HG02678 (cell line): ENCODE measurements at regions not wholly inside any gene's neighbourhood (a gene's known extent, or its start where the extent isn't known, plus 50 kb on each side); places are given as distances from the start of the nearest gene placed in this dataset.

Experiments
- ATAC-seq: cut with Tn5 transposase; IDR thresholded peaks from one replicate; pipeline ENCODE4 v1.9.1; 2021; ENCODE audit warnings: mild to moderate bottlenecking, moderate library complexity; ENCODE audit not compliant: unreplicated experiment

DNA sequence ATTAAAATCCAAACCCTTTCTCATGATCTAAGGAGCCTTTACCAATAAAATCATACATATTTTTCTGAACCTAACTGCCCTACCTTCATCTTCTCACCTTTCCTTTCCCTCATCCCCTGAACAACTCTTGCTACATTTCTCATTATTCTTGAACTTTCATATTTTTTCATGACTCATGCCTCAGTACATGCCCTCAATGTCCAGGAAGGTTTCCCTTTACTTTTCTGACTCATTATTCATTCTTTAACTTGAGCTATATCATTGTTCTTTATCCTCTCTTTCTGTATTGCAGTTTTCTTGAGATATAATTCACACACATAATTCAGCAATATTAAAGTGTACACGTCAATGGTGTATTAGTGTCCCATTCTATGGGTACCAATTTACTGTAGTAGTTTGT, 231.0 kb downstream of the ALG10B start:
- no peak for ATAC-seq

DNA sequence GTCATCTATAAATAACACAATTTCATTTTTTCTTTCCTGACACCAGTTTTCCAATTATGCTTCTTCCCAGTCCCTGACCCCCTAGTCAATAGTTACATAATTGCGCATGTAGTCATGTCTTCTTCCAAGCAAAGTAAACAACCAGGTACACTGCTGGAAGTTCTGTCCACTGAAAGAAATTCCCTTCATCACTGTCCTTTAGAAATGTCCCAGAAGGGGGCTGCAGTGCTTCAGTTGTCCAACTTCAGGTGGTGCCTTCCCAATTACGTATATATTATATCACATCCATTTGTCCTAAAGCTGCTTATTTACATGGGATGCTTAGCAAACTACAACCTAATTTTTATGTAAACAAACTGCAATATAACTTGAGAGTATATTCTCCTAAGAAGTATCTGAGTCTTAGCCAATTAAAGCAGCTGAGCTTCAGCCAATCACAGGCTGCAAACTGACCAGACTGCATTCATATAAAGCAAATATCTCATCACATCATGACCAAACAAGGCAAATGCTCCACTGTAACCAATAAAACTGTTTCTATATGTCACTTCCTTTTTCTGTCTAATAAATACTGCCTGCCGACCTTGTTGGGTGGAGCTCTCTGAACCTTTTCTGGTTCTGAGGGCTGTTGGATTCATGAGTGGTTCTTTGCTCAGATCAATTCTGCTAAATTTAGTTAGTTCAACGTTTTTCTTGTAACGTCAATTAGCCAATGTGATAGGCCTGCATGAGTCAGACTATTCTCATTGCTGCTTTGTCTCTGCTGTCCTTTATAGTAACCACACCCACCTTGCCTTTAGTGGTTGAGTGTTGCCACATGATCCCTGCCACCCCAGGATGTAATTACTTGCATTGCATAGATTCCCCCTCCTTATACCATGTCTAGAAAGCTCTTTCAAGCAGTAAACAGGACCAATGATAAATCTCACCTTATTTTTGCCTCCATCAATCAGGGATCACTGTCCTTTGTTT, 239.3 kb downstream of the ALG10B start:
- no peak for ATAC-seq

DNA sequence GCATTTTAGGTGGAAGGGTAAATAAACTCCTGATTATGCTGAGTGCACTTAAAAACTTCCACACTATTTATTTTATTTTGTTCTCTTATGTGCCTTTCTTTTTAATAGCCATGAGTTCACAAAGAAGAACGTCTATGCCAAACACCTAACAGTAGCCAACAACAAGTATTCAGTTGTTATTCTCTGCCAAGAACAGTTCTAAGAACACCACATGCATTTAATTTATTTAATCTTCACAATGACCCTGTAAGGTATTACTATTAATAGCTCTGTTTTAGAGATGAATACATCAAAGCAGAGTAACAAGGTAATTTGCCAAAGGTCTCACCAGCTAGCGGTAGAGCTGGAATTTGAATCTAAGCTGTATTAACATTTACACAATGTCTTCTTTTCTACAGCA, 240.1 kb downstream of the ALG10B start:
- ATAC-seq, result no peak

DNA sequence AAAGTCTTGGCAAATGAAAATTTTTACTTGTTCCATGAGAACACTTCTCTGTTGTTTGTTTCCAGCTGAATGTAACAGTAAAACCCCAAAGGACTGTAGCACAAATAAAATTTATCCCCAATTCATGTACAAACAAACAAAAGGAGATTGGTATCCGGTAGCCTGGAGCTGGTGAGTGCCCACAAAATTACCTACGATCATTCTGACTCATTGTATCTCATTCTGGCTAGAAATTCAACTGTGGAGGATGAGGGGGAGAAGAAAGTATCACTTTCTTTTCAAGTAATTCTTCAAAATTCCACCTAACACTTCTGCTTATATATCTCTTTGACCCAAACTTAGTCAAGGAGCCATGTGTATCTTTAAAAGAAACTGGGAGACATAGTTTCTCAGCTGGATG, 268.5 kb downstream of the ALG10B start:
- no peak for ATAC-seq

DNA sequence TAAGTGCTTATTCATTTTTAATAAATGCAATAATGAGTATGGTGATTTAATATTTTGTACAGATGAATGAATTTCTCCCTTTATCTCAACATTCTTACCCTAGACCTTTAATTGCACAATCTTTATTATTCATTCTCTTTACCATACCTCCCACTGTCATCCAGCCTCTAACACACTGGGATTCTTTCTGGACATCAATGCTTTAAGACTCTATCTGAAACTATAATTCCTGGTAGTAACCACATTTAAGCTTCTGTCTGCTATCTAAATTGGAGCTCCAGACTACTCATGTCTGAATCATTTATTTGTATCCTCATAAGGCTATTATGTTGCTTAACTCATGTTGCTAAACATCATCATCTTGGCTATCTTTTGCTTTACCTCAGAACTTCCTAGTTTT, 270.2 kb downstream of the ALG10B start:
- no peak for ATAC-seq

DNA sequence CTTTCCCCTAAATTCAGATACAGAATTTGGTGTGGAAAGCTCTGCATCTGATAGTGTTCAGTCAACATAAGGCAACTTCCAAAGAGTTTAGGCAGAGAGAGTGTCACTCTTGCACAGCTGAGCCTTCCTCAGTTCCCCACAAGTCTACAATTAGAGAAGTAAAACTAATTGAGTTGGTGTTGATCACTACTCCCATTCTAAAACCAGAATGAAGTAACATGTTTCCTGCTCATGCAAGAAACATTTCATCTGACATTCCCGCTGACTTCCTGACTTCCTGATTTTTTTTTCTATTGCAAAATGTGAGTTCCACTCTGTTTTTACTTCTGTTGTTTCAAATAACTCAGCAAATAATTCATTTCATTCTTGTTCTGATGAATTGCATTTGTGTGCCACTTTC, 271.0 kb downstream of the ALG10B start:
- no peak for ATAC-seq

DNA sequence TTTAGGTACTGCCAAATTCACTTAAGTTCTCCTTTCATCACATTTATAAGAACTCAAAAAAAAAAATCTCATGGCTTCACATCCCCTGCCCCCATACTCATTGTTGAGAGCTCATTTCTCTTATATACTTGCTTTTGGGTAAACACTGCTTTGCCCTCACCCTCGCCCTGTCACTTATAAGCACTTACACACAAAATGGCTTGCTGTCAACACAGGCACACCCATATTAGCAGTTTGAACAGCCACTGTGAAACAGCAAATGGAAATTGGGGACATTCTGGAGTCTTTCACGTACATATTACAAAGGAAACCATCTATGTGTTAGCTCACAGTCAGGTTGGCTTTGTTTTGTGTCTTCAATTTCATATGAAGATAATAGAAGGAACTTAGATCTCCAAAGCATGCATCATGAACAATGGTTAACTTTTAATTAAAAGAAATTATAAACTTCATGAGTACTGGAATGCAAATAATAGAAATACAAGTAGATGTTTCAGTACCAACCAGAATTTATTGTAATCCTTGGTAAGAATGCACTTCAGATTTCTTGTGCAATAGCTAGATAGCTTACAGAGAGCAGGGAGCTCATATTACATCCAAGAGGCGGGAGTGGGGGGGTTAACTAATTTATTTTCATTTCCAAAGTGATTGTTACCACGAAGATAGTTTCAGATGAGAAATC, 272.2 kb downstream of the ALG10B start:
- no peak for ATAC-seq

DNA sequence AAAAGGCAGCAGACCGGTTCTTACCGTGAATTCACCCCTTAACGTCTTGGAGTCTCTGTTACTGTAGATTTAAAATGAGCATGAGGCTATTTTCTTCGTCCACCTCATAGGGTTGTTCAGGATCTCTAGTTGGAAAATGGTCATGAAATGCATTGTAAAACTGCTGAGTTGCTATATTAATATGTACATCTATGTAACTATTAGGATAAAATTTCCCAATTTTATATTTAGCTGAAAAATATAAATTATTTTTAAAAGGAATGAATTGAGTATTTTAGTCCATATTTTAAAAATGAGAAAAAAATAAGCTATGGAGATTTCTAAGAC, 272.7 kb downstream of the ALG10B start:
- ATAC-seq, result no peak

DNA sequence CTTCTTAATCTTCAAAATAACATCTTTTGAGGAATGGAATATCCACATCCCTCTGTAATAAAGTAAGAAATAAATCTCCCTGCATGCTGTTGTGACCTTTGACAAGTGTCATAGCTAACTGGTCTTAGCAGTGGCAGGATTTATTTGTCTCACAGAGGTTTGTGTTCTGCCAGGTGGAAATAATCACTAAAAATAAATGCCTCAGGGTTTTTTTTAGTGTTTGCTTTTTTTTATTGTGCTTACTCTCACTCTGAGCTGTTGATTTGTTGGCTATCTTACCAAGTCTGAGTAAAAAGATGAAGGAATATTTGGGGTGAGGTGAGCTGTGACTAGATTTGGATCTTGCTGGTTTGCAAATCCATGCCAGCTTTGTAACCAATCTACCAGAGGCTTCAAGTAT, 285.4 kb downstream of the ALG10B start:
- no peak for ATAC-seq
